K562 (cell line): ENCODE measurements at regions not wholly inside any gene's neighbourhood (a gene's known extent, or its start where the extent isn't known, plus 50 kb on each side); places are given as distances from the start of the nearest gene placed in this dataset.

Experiments used
- CCAR2 ChIP-seq: fragments of 200-400 bp; formaldehyde crosslinking; IDR thresholded peaks from 2 replicates; pipeline ENCODE4 v1.6.1; 2017; ENCODE audit warnings: mild to moderate bottlenecking, low read depth, low read length
- SREBF2 ChIP-seq: sonication (generic); formaldehyde crosslinking; IDR thresholded peaks from 2 replicates; pipeline ENCODE4 v1.4.0; 2020; ENCODE audit warnings: mild to moderate bottlenecking, missing genetic modification reagents
- TCF7 ChIP-seq: sonication (generic); IDR thresholded peaks from 2 replicates; pipeline ENCODE4 v1.6.1; 2016; ENCODE audit warnings: antibody characterized with exemption, borderline replicate concordance
- ZKSCAN8 ChIP-seq: fragments of 200-800 bp; sonication (Bioruptor generic); IDR thresholded peaks from 2 replicates; pipeline ENCODE4 v1.6.1; 2016; ENCODE audit warnings: missing genetic modification characterization, missing compliant biosample characterization
- TF ChIP-seq, protein P1 (sequence below): fragments of 450-650 bp; IDR thresholded peaks from 2 replicates; pipeline ENCODE4 v1.6.1; 2016; ENCODE audit warnings: low read depth
- TF ChIP-seq, protein P2 (sequence below): sonication (generic); formaldehyde crosslinking; IDR thresholded peaks from 2 replicates; pipeline ENCODE4 v1.8.1; 2023; ENCODE audit warnings: mild to moderate bottlenecking, missing genetic modification reagents
- TF ChIP-seq, protein P3 (sequence below): sonication (generic); formaldehyde crosslinking; IDR thresholded peaks from 2 replicates; pipeline ENCODE4 v1.8.1; 2022; ENCODE audit warnings: missing genetic modification reagents
- TF ChIP-seq, protein P4 (sequence below), 2 experiments: IDR thresholded peaks; 2 replicates each; pipeline ENCODE4 v1.6.1; 2012; ENCODE audit warnings: improper control_type of control experiment in 2 of 2, low read depth in 2 of 2, low read length in 2 of 2, borderline replicate concordance in 1 of 2
- TF ChIP-seq, protein P5 (sequence below), 2 experiments: fragments of 450-650 bp; formaldehyde crosslinking in 1 of 2; IDR thresholded peaks; 2 replicates each; pipeline versions ENCODE4 v1.4.0 to v1.6.1; 2014 to 2020; ENCODE audit warnings: mild to moderate bottlenecking in 2 of 2, borderline replicate concordance in 1 of 2, low read depth in 1 of 2

DNA sequence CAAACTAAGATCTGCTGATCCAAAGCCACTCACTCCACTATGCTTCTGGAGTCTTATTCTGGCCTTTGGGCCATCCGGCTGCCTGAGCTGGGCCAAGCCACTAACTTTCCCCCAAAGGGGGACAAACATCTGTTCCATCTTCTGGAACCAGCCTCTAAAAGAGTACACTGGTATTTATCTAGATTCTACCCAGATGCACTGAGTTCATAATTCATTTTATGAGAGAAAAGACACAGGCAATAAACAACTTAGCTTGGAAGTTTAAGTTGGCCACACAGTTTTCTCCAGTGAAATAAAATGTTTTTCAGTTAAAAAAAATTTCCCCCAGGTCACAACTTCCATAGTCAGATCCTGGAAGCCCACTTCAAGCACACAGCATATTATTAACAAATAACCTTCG lies 80.1 kb upstream of the ARHGEF3 start:
- TF ChIP-seq SREBF2 (CRISPR knock-in tag) (no peak), CCAR2 (no peak), TCF7 (no peak), ZKSCAN8 (CRISPR knock-in tag) (no peak)
- TF ChIP-seq, protein P1, sequence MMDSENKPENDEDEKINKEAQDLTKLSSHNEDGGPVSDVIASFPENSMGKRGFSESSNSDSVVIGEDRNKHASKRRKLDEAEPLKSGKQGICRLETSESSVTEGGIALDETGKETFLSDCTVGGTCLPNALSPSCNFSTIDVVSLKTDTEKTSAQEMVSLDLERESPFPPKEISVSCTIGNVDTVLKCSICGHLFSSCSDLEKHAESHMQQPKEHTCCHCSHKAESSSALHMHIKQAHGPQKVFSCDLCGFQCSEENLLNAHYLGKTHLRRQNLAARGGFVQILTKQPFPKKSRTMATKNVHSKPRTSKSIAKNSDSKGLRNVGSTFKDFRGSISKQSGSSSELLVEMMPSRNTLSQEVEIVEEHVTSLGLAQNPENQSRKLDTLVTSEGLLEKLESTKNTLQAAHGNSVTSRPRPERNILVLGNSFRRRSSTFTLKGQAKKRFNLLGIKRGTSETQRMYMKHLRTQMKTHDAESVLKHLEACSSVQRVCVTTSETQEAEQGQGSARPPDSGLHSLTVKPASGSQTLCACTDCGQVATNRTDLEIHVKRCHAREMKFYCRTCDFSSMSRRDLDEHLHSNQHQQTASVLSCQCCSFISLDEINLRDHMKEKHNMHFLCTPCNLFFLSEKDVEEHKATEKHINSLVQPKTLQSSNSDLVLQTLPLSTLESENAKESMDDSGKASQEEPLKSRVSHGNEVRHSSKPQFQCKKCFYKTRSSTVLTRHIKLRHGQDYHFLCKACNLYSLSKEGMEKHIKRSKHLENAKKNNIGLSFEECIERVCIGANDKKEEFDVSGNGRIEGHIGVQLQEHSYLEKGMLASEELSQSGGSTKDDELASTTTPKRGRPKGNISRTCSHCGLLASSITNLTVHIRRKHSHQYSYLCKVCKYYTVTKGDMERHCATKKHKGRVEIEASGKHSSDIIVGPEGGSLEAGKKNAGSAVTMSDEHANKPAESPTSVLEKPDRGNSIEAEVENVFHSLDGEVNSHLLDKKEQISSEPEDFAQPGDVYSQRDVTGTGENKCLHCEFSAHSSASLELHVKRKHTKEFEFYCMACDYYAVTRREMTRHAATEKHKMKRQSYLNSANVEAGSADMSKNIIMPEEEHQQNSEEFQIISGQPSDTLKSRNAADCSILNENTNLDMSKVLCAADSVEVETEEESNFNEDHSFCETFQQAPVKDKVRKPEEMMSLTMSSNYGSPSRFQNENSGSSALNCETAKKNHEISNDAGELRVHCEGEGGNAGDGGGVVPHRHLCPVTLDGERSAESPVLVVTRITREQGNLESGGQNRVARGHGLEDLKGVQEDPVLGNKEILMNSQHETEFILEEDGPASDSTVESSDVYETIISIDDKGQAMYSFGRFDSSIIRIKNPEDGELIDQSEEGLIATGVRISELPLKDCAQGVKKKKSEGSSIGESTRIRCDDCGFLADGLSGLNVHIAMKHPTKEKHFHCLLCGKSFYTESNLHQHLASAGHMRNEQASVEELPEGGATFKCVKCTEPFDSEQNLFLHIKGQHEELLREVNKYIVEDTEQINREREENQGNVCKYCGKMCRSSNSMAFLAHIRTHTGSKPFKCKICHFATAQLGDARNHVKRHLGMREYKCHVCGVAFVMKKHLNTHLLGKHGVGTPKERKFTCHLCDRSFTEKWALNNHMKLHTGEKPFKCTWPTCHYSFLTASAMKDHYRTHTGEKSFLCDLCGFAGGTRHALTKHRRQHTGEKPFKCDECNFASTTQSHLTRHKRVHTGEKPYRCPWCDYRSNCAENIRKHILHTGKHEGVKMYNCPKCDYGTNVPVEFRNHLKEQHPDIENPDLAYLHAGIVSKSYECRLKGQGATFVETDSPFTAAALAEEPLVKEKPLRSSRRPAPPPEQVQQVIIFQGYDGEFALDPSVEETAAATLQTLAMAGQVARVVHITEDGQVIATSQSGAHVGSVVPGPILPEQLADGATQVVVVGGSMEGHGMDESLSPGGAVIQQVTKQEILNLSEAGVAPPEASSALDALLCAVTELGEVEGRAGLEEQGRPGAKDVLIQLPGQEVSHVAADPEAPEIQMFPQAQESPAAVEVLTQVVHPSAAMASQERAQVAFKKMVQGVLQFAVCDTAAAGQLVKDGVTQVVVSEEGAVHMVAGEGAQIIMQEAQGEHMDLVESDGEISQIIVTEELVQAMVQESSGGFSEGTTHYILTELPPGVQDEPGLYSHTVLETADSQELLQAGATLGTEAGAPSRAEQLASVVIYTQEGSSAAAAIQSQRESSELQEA = no peak
- TF ChIP-seq, protein P2, sequence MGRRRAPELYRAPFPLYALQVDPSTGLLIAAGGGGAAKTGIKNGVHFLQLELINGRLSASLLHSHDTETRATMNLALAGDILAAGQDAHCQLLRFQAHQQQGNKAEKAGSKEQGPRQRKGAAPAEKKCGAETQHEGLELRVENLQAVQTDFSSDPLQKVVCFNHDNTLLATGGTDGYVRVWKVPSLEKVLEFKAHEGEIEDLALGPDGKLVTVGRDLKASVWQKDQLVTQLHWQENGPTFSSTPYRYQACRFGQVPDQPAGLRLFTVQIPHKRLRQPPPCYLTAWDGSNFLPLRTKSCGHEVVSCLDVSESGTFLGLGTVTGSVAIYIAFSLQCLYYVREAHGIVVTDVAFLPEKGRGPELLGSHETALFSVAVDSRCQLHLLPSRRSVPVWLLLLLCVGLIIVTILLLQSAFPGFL (CRISPR knock-in tag) = no peak
- TF ChIP-seq, protein P3, sequence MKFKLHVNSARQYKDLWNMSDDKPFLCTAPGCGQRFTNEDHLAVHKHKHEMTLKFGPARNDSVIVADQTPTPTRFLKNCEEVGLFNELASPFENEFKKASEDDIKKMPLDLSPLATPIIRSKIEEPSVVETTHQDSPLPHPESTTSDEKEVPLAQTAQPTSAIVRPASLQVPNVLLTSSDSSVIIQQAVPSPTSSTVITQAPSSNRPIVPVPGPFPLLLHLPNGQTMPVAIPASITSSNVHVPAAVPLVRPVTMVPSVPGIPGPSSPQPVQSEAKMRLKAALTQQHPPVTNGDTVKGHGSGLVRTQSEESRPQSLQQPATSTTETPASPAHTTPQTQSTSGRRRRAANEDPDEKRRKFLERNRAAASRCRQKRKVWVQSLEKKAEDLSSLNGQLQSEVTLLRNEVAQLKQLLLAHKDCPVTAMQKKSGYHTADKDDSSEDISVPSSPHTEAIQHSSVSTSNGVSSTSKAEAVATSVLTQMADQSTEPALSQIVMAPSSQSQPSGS (CRISPR knock-in tag) = no peak
- TF ChIP-seq, protein P4, sequence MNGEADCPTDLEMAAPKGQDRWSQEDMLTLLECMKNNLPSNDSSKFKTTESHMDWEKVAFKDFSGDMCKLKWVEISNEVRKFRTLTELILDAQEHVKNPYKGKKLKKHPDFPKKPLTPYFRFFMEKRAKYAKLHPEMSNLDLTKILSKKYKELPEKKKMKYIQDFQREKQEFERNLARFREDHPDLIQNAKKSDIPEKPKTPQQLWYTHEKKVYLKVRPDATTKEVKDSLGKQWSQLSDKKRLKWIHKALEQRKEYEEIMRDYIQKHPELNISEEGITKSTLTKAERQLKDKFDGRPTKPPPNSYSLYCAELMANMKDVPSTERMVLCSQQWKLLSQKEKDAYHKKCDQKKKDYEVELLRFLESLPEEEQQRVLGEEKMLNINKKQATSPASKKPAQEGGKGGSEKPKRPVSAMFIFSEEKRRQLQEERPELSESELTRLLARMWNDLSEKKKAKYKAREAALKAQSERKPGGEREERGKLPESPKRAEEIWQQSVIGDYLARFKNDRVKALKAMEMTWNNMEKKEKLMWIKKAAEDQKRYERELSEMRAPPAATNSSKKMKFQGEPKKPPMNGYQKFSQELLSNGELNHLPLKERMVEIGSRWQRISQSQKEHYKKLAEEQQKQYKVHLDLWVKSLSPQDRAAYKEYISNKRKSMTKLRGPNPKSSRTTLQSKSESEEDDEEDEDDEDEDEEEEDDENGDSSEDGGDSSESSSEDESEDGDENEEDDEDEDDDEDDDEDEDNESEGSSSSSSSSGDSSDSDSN (IDR thresholded peaks at IDR 0.05; ENCODE audit: borderline replicate concordance in 1 of 2, low read depth in 2 of 2, low read length in 2 of 2) = no peak
- TF ChIP-seq, protein P5, sequence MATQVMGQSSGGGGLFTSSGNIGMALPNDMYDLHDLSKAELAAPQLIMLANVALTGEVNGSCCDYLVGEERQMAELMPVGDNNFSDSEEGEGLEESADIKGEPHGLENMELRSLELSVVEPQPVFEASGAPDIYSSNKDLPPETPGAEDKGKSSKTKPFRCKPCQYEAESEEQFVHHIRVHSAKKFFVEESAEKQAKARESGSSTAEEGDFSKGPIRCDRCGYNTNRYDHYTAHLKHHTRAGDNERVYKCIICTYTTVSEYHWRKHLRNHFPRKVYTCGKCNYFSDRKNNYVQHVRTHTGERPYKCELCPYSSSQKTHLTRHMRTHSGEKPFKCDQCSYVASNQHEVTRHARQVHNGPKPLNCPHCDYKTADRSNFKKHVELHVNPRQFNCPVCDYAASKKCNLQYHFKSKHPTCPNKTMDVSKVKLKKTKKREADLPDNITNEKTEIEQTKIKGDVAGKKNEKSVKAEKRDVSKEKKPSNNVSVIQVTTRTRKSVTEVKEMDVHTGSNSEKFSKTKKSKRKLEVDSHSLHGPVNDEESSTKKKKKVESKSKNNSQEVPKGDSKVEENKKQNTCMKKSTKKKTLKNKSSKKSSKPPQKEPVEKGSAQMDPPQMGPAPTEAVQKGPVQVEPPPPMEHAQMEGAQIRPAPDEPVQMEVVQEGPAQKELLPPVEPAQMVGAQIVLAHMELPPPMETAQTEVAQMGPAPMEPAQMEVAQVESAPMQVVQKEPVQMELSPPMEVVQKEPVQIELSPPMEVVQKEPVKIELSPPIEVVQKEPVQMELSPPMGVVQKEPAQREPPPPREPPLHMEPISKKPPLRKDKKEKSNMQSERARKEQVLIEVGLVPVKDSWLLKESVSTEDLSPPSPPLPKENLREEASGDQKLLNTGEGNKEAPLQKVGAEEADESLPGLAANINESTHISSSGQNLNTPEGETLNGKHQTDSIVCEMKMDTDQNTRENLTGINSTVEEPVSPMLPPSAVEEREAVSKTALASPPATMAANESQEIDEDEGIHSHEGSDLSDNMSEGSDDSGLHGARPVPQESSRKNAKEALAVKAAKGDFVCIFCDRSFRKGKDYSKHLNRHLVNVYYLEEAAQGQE (IDR thresholded peaks at IDR 0.05; ENCODE audit: borderline replicate concordance) = no peak
- TF ChIP-seq, protein P5 (CRISPR knock-in tag; IDR thresholded peaks at IDR 0.05; ENCODE audit: low read depth) = no peak
